ENCODE measurements at regions not wholly inside any gene's neighbourhood (a gene's known extent, or its start where the extent isn't known, plus 50 kb on each side); places are given as distances from the start of the nearest gene placed in this dataset.

DNA sequence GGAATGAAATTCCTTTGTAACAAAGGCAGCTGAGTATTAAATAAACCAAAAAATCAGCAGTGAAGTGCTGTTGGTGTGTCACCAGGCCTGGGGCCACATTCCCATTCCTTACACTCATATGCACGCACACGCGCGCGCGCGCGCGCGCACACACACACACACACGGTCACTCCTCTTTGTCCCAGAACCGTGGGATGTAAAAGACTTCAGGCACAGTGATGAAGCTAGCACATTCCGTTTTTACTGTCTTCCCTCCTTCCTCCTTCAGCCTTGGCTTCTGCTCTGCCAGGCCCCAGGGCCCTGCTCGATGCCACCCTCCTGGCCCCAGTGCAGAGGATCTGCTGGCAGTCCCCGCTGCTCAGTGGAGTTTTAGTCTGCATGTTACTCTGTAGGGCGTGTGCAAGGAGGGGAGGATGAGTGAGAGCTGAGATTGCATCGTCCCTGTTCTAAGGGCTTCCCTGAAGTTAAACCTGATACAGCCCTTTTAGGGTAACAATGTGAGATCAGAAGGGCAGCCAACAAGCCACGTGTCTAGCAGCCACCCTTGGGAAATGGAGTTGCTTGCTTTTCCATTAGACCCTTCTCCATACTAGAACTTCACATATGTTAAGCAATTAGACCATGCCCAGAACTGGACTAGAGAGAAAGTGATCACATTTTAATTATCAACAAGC lies 71.7 kb upstream of the WDR26 start:
- intact Hi-C loops (cut with DNase I) = no loop called here
- Histone ChIP-seq H3K4me1 (peaks cover 28% of the 10 kb centered on the region), H3K4me3 (no peak overlapping the region), H3K27me3 (ENCODE audit: low read depth) (no peaks in the 10 kb centered on the region), H3K36me3 (no peaks in the 10 kb centered on the region), H3K27ac (no peak overlapping the region), H3K9me3 (no peaks in the 10 kb centered on the region)
- DNase-seq = no peak
- no peak for ATAC-seq
- TF ChIP-seq, protein P1, sequence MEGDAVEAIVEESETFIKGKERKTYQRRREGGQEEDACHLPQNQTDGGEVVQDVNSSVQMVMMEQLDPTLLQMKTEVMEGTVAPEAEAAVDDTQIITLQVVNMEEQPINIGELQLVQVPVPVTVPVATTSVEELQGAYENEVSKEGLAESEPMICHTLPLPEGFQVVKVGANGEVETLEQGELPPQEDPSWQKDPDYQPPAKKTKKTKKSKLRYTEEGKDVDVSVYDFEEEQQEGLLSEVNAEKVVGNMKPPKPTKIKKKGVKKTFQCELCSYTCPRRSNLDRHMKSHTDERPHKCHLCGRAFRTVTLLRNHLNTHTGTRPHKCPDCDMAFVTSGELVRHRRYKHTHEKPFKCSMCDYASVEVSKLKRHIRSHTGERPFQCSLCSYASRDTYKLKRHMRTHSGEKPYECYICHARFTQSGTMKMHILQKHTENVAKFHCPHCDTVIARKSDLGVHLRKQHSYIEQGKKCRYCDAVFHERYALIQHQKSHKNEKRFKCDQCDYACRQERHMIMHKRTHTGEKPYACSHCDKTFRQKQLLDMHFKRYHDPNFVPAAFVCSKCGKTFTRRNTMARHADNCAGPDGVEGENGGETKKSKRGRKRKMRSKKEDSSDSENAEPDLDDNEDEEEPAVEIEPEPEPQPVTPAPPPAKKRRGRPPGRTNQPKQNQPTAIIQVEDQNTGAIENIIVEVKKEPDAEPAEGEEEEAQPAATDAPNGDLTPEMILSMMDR (IDR thresholded peaks at IDR 0.05) = no peak

DNA sequence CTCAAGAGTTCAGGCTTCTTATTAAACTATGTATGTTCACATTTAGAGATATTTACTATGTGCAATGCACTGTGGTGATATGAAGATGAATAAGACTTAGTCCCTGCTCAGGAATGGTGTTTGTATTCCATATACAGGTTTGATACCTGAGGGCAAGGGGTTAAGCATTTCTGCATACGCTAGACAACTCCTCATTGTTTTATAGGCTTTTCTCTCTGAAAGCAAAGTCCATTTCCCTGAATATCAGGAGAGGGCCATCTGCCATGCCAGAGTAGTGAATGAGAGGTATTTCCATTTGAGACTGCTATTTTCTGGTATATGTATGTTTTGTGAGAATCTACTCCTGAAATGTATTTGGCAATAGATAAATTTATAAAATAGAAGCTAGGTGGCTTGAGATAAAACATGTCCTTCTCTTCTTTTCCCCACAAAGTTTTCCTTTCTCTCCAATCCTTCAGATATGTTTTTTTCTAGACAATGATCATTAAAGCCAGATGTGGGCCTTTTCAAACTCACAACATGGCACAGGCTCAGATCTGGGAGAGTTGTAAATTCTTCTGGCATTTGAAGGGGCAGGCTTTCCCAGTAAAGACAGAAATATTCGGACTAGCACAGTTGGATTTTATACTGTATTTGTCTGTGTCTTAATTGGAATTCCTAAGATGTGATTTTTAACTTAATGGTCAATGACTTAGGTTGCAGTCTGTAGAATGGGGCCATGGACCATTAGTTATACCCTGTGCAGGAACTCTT lies 73.3 kb upstream of the WDR26 start:
- Histone ChIP-seq H3K4me3 (no peak overlapping the region), H3K27ac (no peak overlapping the region), H3K27me3 (ENCODE audit: low read depth) (no peaks in the 10 kb centered on the region), H3K36me3 (no peaks in the 10 kb centered on the region), H3K4me1 (peaks cover 16% of the 10 kb centered on the region), H3K9me3 (no peaks in the 10 kb centered on the region)
- TF ChIP-seq, protein P1 (IDR thresholded peaks at IDR 0.05) = no peak
- DNase-seq (no peak), ATAC-seq (no peak)
- intact Hi-C loops (cut with DNase I) = no loop called here

DNA sequence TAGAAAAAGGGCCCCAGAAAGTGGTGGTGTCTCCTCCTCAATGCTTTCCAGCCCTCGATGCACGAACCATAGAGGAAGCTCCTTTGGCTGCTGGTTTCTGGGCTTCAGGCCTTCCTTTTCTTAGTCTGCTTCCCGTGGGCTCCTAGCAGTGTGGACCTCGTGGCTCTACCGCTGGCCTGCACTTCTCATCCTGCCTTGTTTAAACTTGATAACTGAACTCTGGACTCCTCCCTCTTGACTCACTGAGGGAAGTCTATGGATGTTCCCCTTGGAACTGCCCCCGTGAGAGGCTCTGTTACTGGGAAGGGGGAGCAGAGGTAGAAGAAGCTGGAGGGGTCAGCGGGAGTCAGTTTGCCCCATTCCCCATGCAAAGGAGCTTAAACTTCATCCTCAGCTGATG lies 75.3 kb upstream of the WDR26 start:
- intact Hi-C loops (cut with DNase I) = loop anchor here (5.0 kb wide), 1 partner anchor 342 kb away; no protein-coding TSS in a partner anchor
- H3K9me3 ChIP-seq = no peaks in the 10 kb centered on the region

DNA sequence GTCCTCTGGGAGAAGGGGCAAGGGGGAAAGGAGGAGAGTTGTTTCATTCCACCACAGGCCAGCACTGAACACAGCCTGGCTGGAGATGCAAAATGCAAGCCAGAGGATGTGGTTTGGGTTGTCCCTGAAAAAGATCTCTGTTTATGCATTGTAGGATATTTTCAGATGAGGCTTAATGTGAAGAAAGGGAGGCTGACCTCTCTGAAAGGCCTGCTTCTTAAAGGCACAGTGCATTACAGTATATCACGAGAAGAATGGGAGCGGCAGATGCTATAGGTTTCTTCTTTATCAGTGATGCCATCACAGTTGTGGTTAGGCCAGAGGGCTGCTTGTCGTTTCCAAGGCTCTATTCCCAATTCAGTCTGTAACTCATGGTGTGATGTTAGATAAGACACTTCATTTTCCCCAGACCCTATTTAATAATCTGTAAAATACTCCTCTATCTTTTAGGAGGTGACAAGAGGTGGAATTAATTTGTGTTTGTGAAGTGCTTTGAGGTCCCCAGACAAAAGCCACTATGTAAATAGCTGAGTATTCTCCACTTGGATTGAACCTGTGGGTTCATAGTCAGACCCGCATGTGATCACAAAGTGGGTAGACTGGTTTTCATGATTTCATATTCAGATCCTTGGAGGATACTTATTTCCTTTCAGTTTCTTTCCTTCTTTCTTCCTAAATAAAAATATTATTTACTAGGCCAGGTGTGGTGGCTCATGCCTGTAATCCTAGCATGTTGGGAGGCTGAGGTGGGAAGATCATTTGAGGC lies 76.5 kb upstream of the WDR26 start:
- Histone ChIP-seq H3K4me1 (no peaks in the 10 kb centered on the region), H3K4me3 (no peak overlapping the region), H3K36me3 (no peaks in the 10 kb centered on the region), H3K9me3 (no peaks in the 10 kb centered on the region), H3K27me3 (ENCODE audit: low read depth) (no peaks in the 10 kb centered on the region), H3K27ac (no peak overlapping the region)
- intact Hi-C loops (cut with DNase I) = loop anchor here (5.0 kb wide), 1 partner anchor 341 kb away; no protein-coding TSS in a partner anchor
- DNase-seq = no peak
- ATAC-seq = no peak
- TF ChIP-seq, protein P1 (IDR thresholded peaks at IDR 0.05) = no peak

More for the DNA sequence above, 75.3 kb upstream of the WDR26 start:
- TF ChIP-seq, protein P1 (IDR thresholded peaks at IDR 0.05) = no peak
- DNase-seq (no peak), ATAC-seq (no peak)
- Histone ChIP-seq H3K4me3 (no peak overlapping the region), H3K36me3 (no peaks in the 10 kb centered on the region), H3K27ac (no peak overlapping the region), H3K4me1 (no peaks in the 10 kb centered on the region), H3K27me3 (ENCODE audit: low read depth) (no peaks in the 10 kb centered on the region)

DNA sequence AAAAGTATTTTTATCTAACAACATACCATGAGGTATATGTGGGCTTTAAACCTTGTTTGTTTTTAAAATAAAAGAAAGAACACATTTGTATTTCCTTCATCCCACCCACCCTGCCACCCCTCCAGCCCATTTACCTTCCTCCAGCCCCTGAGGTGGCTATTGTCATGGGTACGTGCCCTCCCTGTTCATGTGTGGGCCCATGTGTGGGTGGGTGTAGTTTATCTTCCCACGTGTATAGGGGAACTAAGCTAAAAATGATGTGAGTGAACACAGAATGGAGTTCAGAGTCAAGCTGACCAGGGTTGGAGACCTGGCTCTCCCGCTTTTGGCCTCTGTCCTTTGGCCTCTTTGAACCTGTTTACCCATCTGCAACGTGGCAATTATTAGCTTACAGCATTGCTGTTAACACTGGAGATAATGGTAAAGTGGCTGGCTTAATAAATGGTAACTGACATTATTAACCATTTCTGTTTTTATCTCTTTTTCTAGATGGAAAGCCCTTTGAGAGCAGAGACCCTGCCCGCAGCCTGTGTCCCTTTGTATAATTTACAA lies 78.1 kb upstream of the WDR26 start:
- intact Hi-C loops (cut with DNase I) = loop anchor here (5.0 kb wide), 1 partner anchor 340 kb away; no protein-coding TSS in a partner anchor

More for the DNA sequence above, 78.1 kb upstream of the WDR26 start:
- H3K9me3 ChIP-seq = no peaks in the 10 kb centered on the region
- no peaks in the 10 kb centered on the region for H3K4me1 ChIP-seq
- TF ChIP-seq, protein P1 (IDR thresholded peaks at IDR 0.05) = no peak
- H3K27me3 ChIP-seq (ENCODE audit: low read depth) = no peaks in the 10 kb centered on the region
- H3K27ac ChIP-seq = no peak overlapping the region
- ATAC-seq (no peak), DNase-seq (no peak)
- no peaks in the 10 kb centered on the region for H3K36me3 ChIP-seq
- H3K4me3 ChIP-seq = no peak overlapping the region

Data from lower lobe of right lung (tissue), 2 donors.